Upper lobe of left lung (tissue), 6 donors: ENCODE measurements at regions not wholly inside any gene's neighbourhood (a gene's known extent, or its start where the extent isn't known, plus 50 kb on each side); places are given as distances from the start of the nearest gene placed in this dataset.
"Not testable (repeated sequence)": the region's sequence is repeated elsewhere in the genome, so short reads cannot be mapped to it uniquely, and the experiment has no call there.

Source experiments
- ATAC-seq, 2 donors: fragments of 200-7000 bp; cut with Tn5 transposase; one replicate each; pipeline ENCODE4 v1.9.1; 2022; ENCODE audit warnings: mild to moderate bottlenecking in 2 of 2, moderate library complexity in 2 of 2; ENCODE audit not compliant: low FRiP score in 2 of 2
- DNase-seq, 2 donors: peaks; one replicate each; pipeline ENCODE4 v3.0.0-alpha.2; 2019 to 2020
- H3K27ac ChIP-seq, 4 donors: fragments of 200-600 bp; sonication (generic); one replicate each; pipeline ENCODE4 v1.5.1; 2016 to 2019
- H3K27me3 ChIP-seq, 4 donors: fragments of 200-600 bp; sonication (generic); one replicate each; pipeline ENCODE4 v1.5.1; 2017 to 2019
- H3K36me3 ChIP-seq, 4 donors: fragments of 200-600 bp; sonication (generic); one replicate each; pipeline ENCODE4 v1.5.1; 2016 to 2019
- H3K4me1 ChIP-seq, 4 donors: fragments of 200-600 bp; sonication (generic); one replicate each; pipeline ENCODE4 v1.5.1; 2018 to 2019
- H3K4me3 ChIP-seq, 4 donors: fragments of 200-600 bp; sonication (generic); one replicate each; pipeline ENCODE4 v1.5.1; 2017 to 2019; ENCODE audit warnings: mild to moderate bottlenecking in 2 of 4, moderate library complexity in 1 of 4
- H3K9me3 ChIP-seq, 4 donors: fragments of 200-600 bp; sonication (generic); one replicate each; pipeline ENCODE4 v1.5.1; 2018 to 2019
- CTCF ChIP-seq, 6 experiments: fragments of 450-650 bp in 4 of 6; fragments of 200-600 bp in 2 of 6; sonication (generic) in 2 of 6; IDR thresholded peaks; one replicate each; pipeline ENCODE4 v1.5.1; 2016 to 2019; ENCODE audit warnings: antibody characterized with exemption in 6 of 6
- EP300 ChIP-seq, 4 donors: sonication (generic); formaldehyde crosslinking; IDR thresholded peaks; one replicate each; pipeline ENCODE4 v1.5.1; 2017; ENCODE audit warnings: antibody characterized with exemption in 4 of 4, control low read depth in 2 of 4
- POLR2A ChIP-seq, 4 donors: fragments of 450-650 bp; IDR thresholded peaks; one replicate each; pipeline ENCODE4 v1.5.1; 2016 to 2017; ENCODE audit warnings: antibody characterized with exemption in 4 of 4, mild to moderate bottlenecking in 2 of 4
- POLR2AphosphoS5 ChIP-seq, 2 donors: sonication (generic); formaldehyde crosslinking; IDR thresholded peaks; one replicate each; pipeline ENCODE4 v1.5.1; 2017; ENCODE audit warnings: antibody characterized with exemption in 2 of 2
- WGBS, 2 donors: methylation state at CpG; one replicate each; pipeline ENCODE4 v1.1.5; 2017 to 2018; 5-methylcytosine and 5-hydroxymethylcytosine counted together
- donor health status: DM: no; HTN: no; CAD: no; lungs with moderate emphysema.
- donor health status: DM: no; HTN: yes; CAD: no; lungs with severe emphysema.

- H3K27me3 ChIP-seq = no peaks in the 10 kb centered on the region
- no peak overlapping the region for H3K27ac ChIP-seq
- no peaks in the 10 kb centered on the region for H3K36me3 ChIP-seq
- H3K9me3 ChIP-seq = peaks cover 0 to 8% (median 3%) of the 10 kb centered on the region in 4 donors
- H3K4me1 ChIP-seq = no peaks in the 10 kb centered on the region
- no peak for DNase-seq
- no peak for ATAC-seq
- H3K4me3 ChIP-seq = no peak overlapping the region
- 69 to 71% methylated on average over 4 of the region's 4 CpGs for WGBS, 2 donors
- TF ChIP-seq POLR2A (IDR thresholded peaks at IDR 0.05) (no peak), EP300 (IDR thresholded peaks at IDR 0.05) (no peak), CTCF (IDR thresholded peaks at IDR 0.05) (no peak), POLR2AphosphoS5 (IDR thresholded peaks at IDR 0.05) (no peak)
Observed at GRCh38 chr11:13189561-13190426, 87.8 kb upstream of the BMAL1 start.

GRCh38 chr11:13193613-13194012 is 84.0 kb upstream of the BMAL1 start:
- WGBS, 2 donors = 72 to 84% methylated on average over 4 of the region's 4 CpGs
- TF ChIP-seq EP300 (IDR thresholded peaks at IDR 0.05) = no peak
- TF ChIP-seq POLR2AphosphoS5 (IDR thresholded peaks at IDR 0.05) = no peak
- no peak for TF ChIP-seq POLR2A (IDR thresholded peaks at IDR 0.05)
- no peak for TF ChIP-seq CTCF (IDR thresholded peaks at IDR 0.05)
- H3K4me3 ChIP-seq = no peak overlapping the region
- no peaks in the 10 kb centered on the region for H3K4me1 ChIP-seq
- ATAC-seq (no peak), DNase-seq (no peak)
- H3K27ac ChIP-seq = no peak overlapping the region
- H3K9me3 ChIP-seq = peaks cover 0 to 12% (median 6%) of the 10 kb centered on the region in 4 donors
- H3K27me3 ChIP-seq = no peaks in the 10 kb centered on the region
- no peaks in the 10 kb centered on the region for H3K36me3 ChIP-seq

- not testable (repeated sequence) for H3K27ac ChIP-seq, DNase-seq, H3K27me3 ChIP-seq, H3K36me3 ChIP-seq, H3K4me3 ChIP-seq, H3K9me3 ChIP-seq, ATAC-seq, H3K4me1 ChIP-seq
- WGBS, 2 donors = 0 to 100% methylated on average over 1 of the region's 1 CpG
Observed at GRCh38 chr11:13197374-13197773, 80.2 kb upstream of the BMAL1 start.

GRCh38 chr11:13205486-13205885 is 72.1 kb upstream of the BMAL1 start:
- Histone ChIP-seq H3K27ac (no peak overlapping the region), H3K4me1 (peaks cover 10 to 21% (median 11%) of the 10 kb centered on the region in 4 donors), H3K4me3 (no peak overlapping the region), H3K36me3 (no peaks in the 10 kb centered on the region), H3K9me3 (no peaks in the 10 kb centered on the region), H3K27me3 (no peaks in the 10 kb centered on the region)
- no peak for ATAC-seq
- 72 to 82% methylated on average over 4 of the region's 4 CpGs for WGBS, 2 donors
- TF ChIP-seq POLR2AphosphoS5 (IDR thresholded peaks at IDR 0.05) (no peak), POLR2A (IDR thresholded peaks at IDR 0.05) (no peak), CTCF (IDR thresholded peaks at IDR 0.05) (no peak), EP300 (IDR thresholded peaks at IDR 0.05) (no peak)
- no peak for DNase-seq

- Histone ChIP-seq H3K27me3 (no peaks in the 10 kb centered on the region), H3K4me3 (no peak overlapping the region), H3K9me3 (no peaks in the 10 kb centered on the region), H3K27ac (no peak overlapping the region), H3K4me1 (peaks cover 10 to 21% (median 11%) of the 10 kb centered on the region in 4 donors), H3K36me3 (no peaks in the 10 kb centered on the region)
- no peak for TF ChIP-seq EP300 (IDR thresholded peaks at IDR 0.05)
- no peak for TF ChIP-seq POLR2AphosphoS5 (IDR thresholded peaks at IDR 0.05)
- TF ChIP-seq CTCF (IDR thresholded peaks at IDR 0.05) = no peak
- TF ChIP-seq POLR2A (IDR thresholded peaks at IDR 0.05) = no peak
- WGBS, 2 donors = 59 to 92% methylated on average over 6 of the region's 6 CpGs
- DNase-seq (no peak), ATAC-seq (no peak)
Observed at GRCh38 chr11:13206086-13206640, 71.4 kb upstream of the BMAL1 start.
